PC-9 (cell line): ENCODE measurements at regions not wholly inside any gene's neighbourhood (a gene's known extent, or its start where the extent isn't known, plus 50 kb on each side); places are given as distances from the start of the nearest gene placed in this dataset.

Source experiments
- BruUV-seq: library from RNA; stranded (reverse); fragments of 400-500 nt; replicated peaks from 2 replicates; lab custom pipeline; 2021; lab: Mats Ljungman, UMichigan
- CTCF ChIA-PET: fragments of 300-600 bp; sonication (Branson Sonifier 250); formaldehyde crosslinking; loops from one replicate; lab custom pipeline; 2022; ENCODE audit warnings: antibody characterized with exemption; lab: Charles Lee
- POLR2A ChIA-PET: fragments of 300-600 bp; sonication (Branson Sonifier 250); formaldehyde crosslinking; loops from one replicate; lab custom pipeline; 2022; ENCODE audit warnings: antibody characterized with exemption; ENCODE audit not compliant: unreplicated experiment; lab: Charles Lee
- DNase-seq, 2 experiments: peaks; one replicate each; pipeline versions ENCODE4 v3.0.0 to v3.0.0-alpha.2; 2015 to 2022; ENCODE audit warnings: mixed read lengths in 1 of 2
- H2AFZ ChIP-seq: fragments of 200-600 bp; sonication (generic); 2 replicates; pipeline ENCODE4 v1.8.1; 2017; ENCODE audit warnings: antibody characterized with exemption
- H3F3A ChIP-seq: fragments of 200-600 bp; sonication (generic); 2 replicates; pipeline ENCODE4 v1.8.1; 2017; ENCODE audit warnings: antibody characterized with exemption, mild to moderate bottlenecking, low read depth; ENCODE audit not compliant: insufficient read depth
- H3K27ac ChIP-seq: fragments of 200-600 bp; sonication (generic); 2 replicates; pipeline ENCODE4 v1.6.1; 2016; ENCODE audit warnings: mixed run types
- H3K27me3 ChIP-seq: fragments of 200-600 bp; sonication (generic); 2 replicates; pipeline ENCODE4 v1.6.1; 2016; ENCODE audit warnings: low read depth, mixed run types; ENCODE audit not compliant: insufficient read depth
- H3K36me3 ChIP-seq: fragments of 200-600 bp; sonication (generic); 2 replicates; pipeline ENCODE4 v1.6.1; 2016; ENCODE audit warnings: low read depth, mixed run types
- H3K4me1 ChIP-seq: fragments of 200-600 bp; sonication (generic); replicated peaks from 2 replicates; pipeline ENCODE4 v1.6.1; 2016; ENCODE audit warnings: mixed run types; ENCODE audit not compliant: insufficient read depth
- H3K4me2 ChIP-seq: fragments of 200-600 bp; sonication (generic); 2 replicates; pipeline ENCODE4 v1.6.1; 2017; ENCODE audit warnings: mixed run types
- H3K4me3 ChIP-seq: fragments of 200-600 bp; sonication (generic); 2 replicates; pipeline ENCODE4 v1.6.1; 2016; ENCODE audit warnings: mixed run types
- H3K79me2 ChIP-seq: fragments of 200-600 bp; sonication (generic); 2 replicates; pipeline ENCODE4 v1.6.1; 2017; ENCODE audit warnings: low read depth, mixed run types
- H3K9me2 ChIP-seq: fragments of 200-600 bp; sonication (generic); 2 replicates; pipeline ENCODE4 v1.8.1; 2017; ENCODE audit warnings: mild to moderate bottlenecking; ENCODE audit not compliant: insufficient read depth
- H3K9me3 ChIP-seq: fragments of 200-600 bp; sonication (generic); 2 replicates; pipeline ENCODE4 v1.8.1; 2016; ENCODE audit warnings: low read depth; ENCODE audit not compliant: insufficient read depth
- H4K20me1 ChIP-seq: fragments of 200-600 bp; sonication (generic); 2 replicates; pipeline ENCODE4 v1.8.1; 2017; ENCODE audit not compliant: insufficient read depth
- EZH2 ChIP-seq: fragments of 200-600 bp; sonication (generic); IDR thresholded peaks from 2 replicates; pipeline ENCODE4 v1.8.0; 2017; ENCODE audit warnings: antibody characterized with exemption, low read depth
- intact Hi-C: fragments of 100-400 bp; cut with micrococcal nuclease; formaldehyde crosslinking; loops from one replicate; pipeline ENCODE4 v1.10.0; 2022; ENCODE audit not compliant: unreplicated experiment
- TF ChIP-seq, protein P1 (sequence below): fragments of 200-600 bp; sonication (generic); conservative IDR thresholded peaks from 2 replicates; pipeline ENCODE4 v1.6.1; 2017; ENCODE audit warnings: mixed run types, antibody characterized with exemption, mild to moderate bottlenecking, moderate library complexity

DNA sequence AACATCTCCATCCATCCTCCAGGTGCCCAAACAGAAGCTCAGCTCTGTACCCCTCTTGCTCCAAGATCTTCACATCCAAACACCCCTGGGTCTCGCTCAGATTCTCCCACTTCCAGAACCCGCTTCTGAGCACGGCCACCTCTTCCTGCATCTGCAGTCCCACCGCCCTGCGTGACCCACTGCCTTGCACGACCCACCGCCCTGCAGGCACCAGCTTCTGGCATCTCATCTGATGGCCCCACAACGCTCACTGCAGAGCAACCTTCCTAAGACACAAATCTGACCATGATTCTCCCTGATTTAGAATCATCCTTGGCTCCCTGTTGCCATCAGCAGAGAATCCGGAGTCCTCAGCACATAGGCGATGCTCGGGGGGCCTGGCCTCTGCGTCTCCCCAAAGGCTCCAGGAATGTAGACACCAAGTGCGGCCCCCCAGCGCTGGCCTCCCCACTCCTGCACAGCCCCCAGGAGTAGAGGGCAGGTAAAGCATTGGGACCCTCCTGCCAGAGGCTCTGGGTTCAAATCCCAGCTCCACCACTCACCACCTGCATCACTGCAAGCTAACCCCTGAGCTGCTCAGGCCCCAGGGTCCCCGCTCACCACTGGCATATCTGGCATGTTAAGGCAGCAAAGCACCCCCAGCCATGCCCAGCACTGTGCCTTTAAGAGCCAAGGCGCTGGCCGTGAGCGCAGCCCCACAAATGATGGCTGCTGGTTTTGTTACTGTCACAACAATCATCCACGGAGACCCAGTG is 459.3 kb downstream of the BRD1 start:
- H3K4me2 ChIP-seq = no peak overlapping the region
- POLR2A ChIA-PET = no interaction called here

DNA sequence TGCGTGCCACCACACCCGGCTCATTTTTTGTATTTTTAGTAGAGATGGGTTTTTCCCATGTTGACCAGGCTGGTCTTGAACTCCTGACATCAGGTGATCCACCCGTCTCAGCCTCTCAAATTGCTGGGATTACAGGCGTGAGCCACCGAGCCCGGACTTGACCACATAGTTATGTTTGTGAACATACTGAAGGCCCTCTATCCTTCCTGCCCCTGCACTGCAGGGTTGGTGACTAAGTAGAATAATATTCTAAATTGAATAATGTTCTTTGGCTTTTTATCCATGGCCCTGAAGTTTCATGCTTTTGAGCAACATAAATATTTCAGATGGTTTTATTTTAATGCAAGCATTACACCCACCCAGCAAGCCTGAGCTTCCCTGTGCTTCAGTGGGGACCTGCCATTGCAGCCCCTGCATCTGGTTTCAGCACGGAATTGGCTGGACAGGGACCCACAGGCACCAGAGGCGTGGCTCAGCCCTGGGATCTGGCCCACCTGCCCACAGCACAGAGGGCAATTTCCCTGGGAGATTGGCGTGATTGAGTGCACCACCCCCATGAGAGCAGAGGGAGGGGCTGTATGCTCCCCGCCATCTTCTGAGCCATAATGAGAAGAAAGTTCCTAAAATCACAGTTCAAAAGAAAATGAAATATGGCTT is 460.5 kb downstream of the BRD1 start:
- Histone ChIP-seq H3K27ac (no peak overlapping the region), H3K4me1 (no peaks in the 10 kb centered on the region), H3K36me3 (no peaks in the 10 kb centered on the region), H3K27me3 (peaks cover 97% of the 10 kb centered on the region), H2AFZ (no peak overlapping the region), H3K4me3 (no peak overlapping the region), H3K79me2 (no peaks in the 10 kb centered on the region), H3K9me3 (no peaks in the 10 kb centered on the region), H3K9me2 (no peaks in the 10 kb centered on the region), H3F3A (no peaks in the 10 kb centered on the region), H4K20me1 (0 out of 2 replicates have a peak, but pooled peaks cover 4% of the 10 kb centered on the region), H3K4me2 (no peak overlapping the region)
- CTCF ChIA-PET = no interaction called here
- DNase-seq = peak in 1 of 2 experiments; percentile 39
- no peak for TF ChIP-seq EZH2
- TF ChIP-seq, protein P1, sequence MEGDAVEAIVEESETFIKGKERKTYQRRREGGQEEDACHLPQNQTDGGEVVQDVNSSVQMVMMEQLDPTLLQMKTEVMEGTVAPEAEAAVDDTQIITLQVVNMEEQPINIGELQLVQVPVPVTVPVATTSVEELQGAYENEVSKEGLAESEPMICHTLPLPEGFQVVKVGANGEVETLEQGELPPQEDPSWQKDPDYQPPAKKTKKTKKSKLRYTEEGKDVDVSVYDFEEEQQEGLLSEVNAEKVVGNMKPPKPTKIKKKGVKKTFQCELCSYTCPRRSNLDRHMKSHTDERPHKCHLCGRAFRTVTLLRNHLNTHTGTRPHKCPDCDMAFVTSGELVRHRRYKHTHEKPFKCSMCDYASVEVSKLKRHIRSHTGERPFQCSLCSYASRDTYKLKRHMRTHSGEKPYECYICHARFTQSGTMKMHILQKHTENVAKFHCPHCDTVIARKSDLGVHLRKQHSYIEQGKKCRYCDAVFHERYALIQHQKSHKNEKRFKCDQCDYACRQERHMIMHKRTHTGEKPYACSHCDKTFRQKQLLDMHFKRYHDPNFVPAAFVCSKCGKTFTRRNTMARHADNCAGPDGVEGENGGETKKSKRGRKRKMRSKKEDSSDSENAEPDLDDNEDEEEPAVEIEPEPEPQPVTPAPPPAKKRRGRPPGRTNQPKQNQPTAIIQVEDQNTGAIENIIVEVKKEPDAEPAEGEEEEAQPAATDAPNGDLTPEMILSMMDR = no peak
- BruUV-seq = no TSS peak
- POLR2A ChIA-PET = no interaction called here
- intact Hi-C loops = no loop called here

More for the DNA sequence above, 459.3 kb downstream of the BRD1 start:
- no peaks in the 10 kb centered on the region for H3K9me2 ChIP-seq
- no peaks in the 10 kb centered on the region for H3F3A ChIP-seq
- no peaks in the 10 kb centered on the region for H3K9me3 ChIP-seq
- no peaks in the 10 kb centered on the region for H3K4me1 ChIP-seq
- no peaks in the 10 kb centered on the region for H3K79me2 ChIP-seq
- no peak overlapping the region for H2AFZ ChIP-seq
- BruUV-seq = no TSS peak
- CTCF ChIA-PET = no interaction called here
- H3K27ac ChIP-seq = no peak overlapping the region
- H3K36me3 ChIP-seq = no peaks in the 10 kb centered on the region
- no peak overlapping the region for H3K4me3 ChIP-seq
- no peak for TF ChIP-seq EZH2
- TF ChIP-seq, protein P1 = no peak
- DNase-seq = no peak
- intact Hi-C loops = no loop called here
- 0 out of 2 replicates have a peak, but pooled peaks cover 2% of the 10 kb centered on the region for H4K20me1 ChIP-seq
- peaks cover 100% of the 10 kb centered on the region for H3K27me3 ChIP-seq

DNA sequence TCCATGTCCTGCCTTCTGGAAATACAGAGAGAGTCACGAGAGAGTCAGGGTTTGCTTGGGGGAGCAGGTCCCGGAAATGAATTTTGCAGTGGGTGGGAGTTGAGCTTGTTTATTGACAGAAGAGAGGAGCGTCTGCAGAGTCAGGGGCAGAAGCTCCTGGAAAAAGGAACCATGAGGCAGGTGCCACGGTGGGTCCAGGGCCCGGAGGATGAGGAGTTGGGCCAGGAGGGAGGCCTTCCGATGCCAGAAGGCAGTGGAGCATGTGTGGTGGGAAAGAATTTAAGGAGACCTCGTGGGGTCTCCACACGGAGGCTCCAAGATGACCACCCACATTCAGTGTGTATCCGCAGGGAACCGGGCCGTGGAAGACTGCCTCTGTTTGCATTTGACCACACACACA is 461.2 kb downstream of the BRD1 start:
- no peak overlapping the region for H3K27ac ChIP-seq
- no peaks in the 10 kb centered on the region for H3K4me1 ChIP-seq
- H3K79me2 ChIP-seq = no peaks in the 10 kb centered on the region
- H3K27me3 ChIP-seq = peaks cover 95% of the 10 kb centered on the region
- no peaks in the 10 kb centered on the region for H3F3A ChIP-seq
- no peak overlapping the region for H2AFZ ChIP-seq
- TF ChIP-seq, protein P1 = no peak
- 0 out of 2 replicates have a peak, but pooled peaks have one; percentile 55 for TF ChIP-seq EZH2
- DNase-seq = no peak
- BruUV-seq = no TSS peak
- H3K4me3 ChIP-seq = no peak overlapping the region
- CTCF ChIA-PET = no interaction called here
- H3K9me3 ChIP-seq = no peaks in the 10 kb centered on the region
- H4K20me1 ChIP-seq = 0 out of 2 replicates have a peak, but pooled peaks cover 4% of the 10 kb centered on the region
- POLR2A ChIA-PET = no interaction called here
- H3K4me2 ChIP-seq = no peak overlapping the region
- no peaks in the 10 kb centered on the region for H3K9me2 ChIP-seq
- H3K36me3 ChIP-seq = no peaks in the 10 kb centered on the region
- intact Hi-C loops = no loop called here
